Keratinocyte (primary cell): ENCODE measurements at regions not wholly inside any gene's neighbourhood (a gene's known extent, or its start where the extent isn't known, plus 50 kb on each side); places are given as distances from the start of the nearest gene placed in this dataset.

ENCODE experiments used
- CTCF ChIP-seq, 3 experiments: IDR thresholded peaks in 1 of 3; conservative IDR thresholded peaks in 1 of 3; optimal IDR thresholded peaks in 1 of 3; 2 replicates in 2 of 3; 3 replicates in 1 of 3; pipeline versions ENCODE3 to v1.5.1; 2011; ENCODE audit warnings: low read length in 3 of 3, mild to moderate bottlenecking in 3 of 3, moderate library complexity in 2 of 3, control low read depth in 1 of 3, inconsistent platforms in 1 of 3; ENCODE audit not compliant: insufficient read depth in 2 of 3; ENCODE audit errors: extremely low read depth in 1 of 3
- EZH2 ChIP-seq: IDR thresholded peaks from one replicate; pipeline ENCODE4 v1.6.1; 2012; ENCODE audit warnings: inconsistent platforms, mild to moderate bottlenecking, low read length, moderate library complexity

- no peak for TF ChIP-seq CTCF (optimal IDR thresholded peaks at IDR 0.05 in 1 of 3, IDR thresholded peaks at IDR 0.05 in 1 of 3, conservative IDR thresholded peaks at IDR 0.05 in 1 of 3; ENCODE audit: extremely low read depth in 1 of 3, insufficient read depth in 2 of 3, low read length in 3 of 3)
- TF ChIP-seq EZH2: no peak
These were observed 81.0 kb downstream of the IGLL1 start for GRCh38 chr22:23498811-23499798.
